RWPE1 (cell line): ENCODE measurements at regions not wholly inside any gene's neighbourhood (a gene's known extent, or its start where the extent isn't known, plus 50 kb on each side); places are given as distances from the start of the nearest gene placed in this dataset.

Experiments used
- CTCF ChIA-PET: fragments of 350-600 bp; sonication (Branson Sonifier 250); formaldehyde crosslinking; extraction: SDS; loops from one replicate; lab custom pipeline; 2021; lab: Yijun Ruan, JAX
- POLR2A ChIA-PET: fragments of 400-600 bp; formaldehyde crosslinking; extraction: SDS; loops from one replicate; lab custom pipeline; 2020; ENCODE audit warnings: antibody characterized with exemption; ENCODE audit not compliant: low non-redundant PET; lab: Yijun Ruan, JAX
- DNase-seq: peaks from one replicate; pipeline ENCODE4 v3.0.0; 2012; ENCODE audit warnings: low spot score
- H3K27ac ChIP-seq: fragments of 450-650 bp; 2 replicates; pipeline ENCODE4 v1.5.1; 2017
- CTCF ChIP-seq: fragments of 450-650 bp; conservative IDR thresholded peaks from 2 replicates; pipeline ENCODE4 v1.5.1; 2017; ENCODE audit warnings: low read depth, mild to moderate bottlenecking

GRCh38 chr2:58414506-58414905, 173.4 kb upstream of the FANCL start:
- DNase-seq, result no peak
- ChIA-PET POLR2A (no interaction called here), CTCF (interaction anchor here (0.7 kb wide), 1 partner anchor 313 kb away, joined by 3 read pairs; no protein-coding TSS in a partner anchor)
- H3K27ac ChIP-seq, result no peak overlapping the region
- no peak for TF ChIP-seq CTCF

- TF ChIP-seq CTCF, result no peak
- POLR2A ChIA-PET, result no interaction called here
- DNase-seq, result no peak
- no peak overlapping the region for H3K27ac ChIP-seq
- CTCF ChIA-PET, result no interaction called here
These were observed 169.4 kb upstream of the FANCL start for GRCh38 chr2:58410549-58410948.

- CTCF ChIA-PET, result interaction anchor here (0.6 kb wide), 1 partner anchor 206 kb away, joined by 4 read pairs; no protein-coding TSS in a partner anchor
- POLR2A ChIA-PET, result no interaction called here
- DNase-seq, result no peak
- no peak overlapping the region for H3K27ac ChIP-seq
- TF ChIP-seq CTCF, result no peak
These were observed 166.4 kb upstream of the FANCL start for GRCh38 chr2:58407487-58407886.

- no peak for TF ChIP-seq CTCF
- ChIA-PET POLR2A (no interaction called here), CTCF (no interaction called here)
These were observed 164.2 kb upstream of the FANCL start for GRCh38 chr2:58405341-58405740.

GRCh38 chr2:58401936-58402335, 160.8 kb upstream of the FANCL start:
- no peak for DNase-seq
- no peak for TF ChIP-seq CTCF
- CTCF ChIA-PET, result interaction anchor here (0.6 to 0.9 kb wide), 2 partner anchors 307 to 391 kb away, joined by 3 to 7 read pairs; no protein-coding TSS in a partner anchor
- no peak overlapping the region for H3K27ac ChIP-seq
- POLR2A ChIA-PET, result no interaction called here

More at GRCh38 chr2:58405341-58405740, 164.2 kb upstream of the FANCL start:
- H3K27ac ChIP-seq, result no peak overlapping the region
- no peak for DNase-seq

GRCh38 chr2:58398406-58398805, 157.3 kb upstream of the FANCL start:
- CTCF ChIA-PET, result interaction anchor here (0.6 kb wide), 1 partner anchor 62 kb away, joined by 5 read pairs; no protein-coding TSS in a partner anchor
- DNase-seq, result no peak
- H3K27ac ChIP-seq, result no peak overlapping the region
- POLR2A ChIA-PET, result no interaction called here
- no peak for TF ChIP-seq CTCF
